NCI-H1105 (cell line): ENCODE measurements at regions not wholly inside any gene's neighbourhood (a gene's known extent, or its start where the extent isn't known, plus 50 kb on each side); places are given as distances from the start of the nearest gene placed in this dataset.

Source experiments
- DNase-seq: peaks from one replicate; lab custom pipeline; 2025; lab: John Stamatoyannopoulos, UW

DNA sequence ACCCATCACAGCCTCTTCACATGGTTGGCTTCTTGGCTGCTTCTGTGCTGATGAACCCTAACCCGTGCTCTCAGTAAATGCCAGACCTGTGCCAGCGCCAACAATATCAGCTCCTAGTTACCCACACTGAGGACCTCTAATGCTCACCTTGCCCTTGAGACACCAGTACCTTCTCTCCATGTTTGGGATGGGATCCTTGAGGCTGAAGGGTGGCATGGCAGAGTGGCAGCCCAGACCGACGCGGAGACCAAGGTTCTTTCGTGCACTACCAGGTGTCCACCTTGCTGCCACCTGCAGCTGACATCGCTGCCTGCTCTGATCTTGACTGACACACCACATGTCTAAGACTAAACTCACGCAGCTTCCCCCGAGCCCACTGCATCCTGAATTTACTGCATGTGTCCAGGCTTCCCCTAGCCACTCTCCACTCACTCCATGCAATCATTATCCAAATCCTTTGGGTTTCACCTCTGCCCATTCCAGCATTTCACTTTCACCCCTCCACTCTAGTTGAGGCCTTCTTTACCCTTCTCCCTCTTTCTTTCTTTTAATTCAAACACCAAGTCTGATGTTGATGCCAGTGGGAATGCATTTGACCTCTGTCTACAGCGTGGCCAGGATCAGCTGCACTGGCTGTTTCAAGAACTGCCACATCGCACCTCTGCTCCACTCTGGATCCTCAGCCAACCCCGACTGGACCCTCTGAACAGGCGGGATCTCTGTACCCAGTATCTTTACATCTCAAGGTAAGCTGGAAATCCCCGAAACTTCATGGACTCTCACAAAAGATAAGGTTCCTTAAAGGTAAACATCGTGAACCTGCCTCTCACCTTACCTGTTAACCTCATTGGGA, 294.9 kb downstream of the GLRX3 start:
- no peak for DNase-seq

DNA sequence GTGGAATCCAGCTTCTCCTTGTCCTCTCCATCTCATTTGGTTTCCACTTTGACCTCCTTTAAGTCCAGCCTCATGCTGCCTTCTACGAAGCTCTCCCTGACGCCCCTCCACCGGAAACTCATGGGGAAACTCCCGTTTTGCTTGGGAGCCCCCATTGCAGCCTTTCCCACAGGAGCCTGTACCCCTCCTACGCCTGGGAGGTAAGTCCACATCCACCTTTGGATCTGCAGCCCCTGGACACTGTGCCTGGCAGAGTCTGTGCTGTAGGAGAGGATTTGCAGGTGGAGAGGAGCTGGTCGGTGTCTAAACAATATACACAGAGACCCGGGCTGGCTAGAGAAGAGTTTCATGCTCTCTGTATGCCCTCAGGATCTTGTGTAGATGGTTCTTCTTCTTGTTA, 296.1 kb downstream of the GLRX3 start:
- no peak for DNase-seq

DNA sequence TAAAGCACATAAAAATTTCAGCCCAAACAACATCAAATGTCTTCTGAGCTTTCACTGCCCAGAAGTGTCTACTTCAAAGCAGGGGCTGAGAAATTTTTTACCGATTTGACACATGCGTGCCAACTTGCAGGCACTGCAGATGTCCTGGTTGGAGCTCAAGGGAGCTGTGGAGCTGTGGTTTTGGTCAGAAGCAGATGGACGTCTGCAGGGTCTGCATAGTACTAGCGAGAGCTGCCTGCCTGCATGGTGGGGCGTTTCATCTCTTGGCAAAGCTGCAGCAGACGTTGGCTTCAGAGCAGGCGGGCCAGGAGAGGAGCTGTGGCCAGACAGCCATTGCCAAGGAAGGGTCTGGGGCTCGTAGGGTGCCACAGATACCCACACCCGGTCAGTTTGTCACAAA, 296.7 kb downstream of the GLRX3 start:
- no peak for DNase-seq

DNA sequence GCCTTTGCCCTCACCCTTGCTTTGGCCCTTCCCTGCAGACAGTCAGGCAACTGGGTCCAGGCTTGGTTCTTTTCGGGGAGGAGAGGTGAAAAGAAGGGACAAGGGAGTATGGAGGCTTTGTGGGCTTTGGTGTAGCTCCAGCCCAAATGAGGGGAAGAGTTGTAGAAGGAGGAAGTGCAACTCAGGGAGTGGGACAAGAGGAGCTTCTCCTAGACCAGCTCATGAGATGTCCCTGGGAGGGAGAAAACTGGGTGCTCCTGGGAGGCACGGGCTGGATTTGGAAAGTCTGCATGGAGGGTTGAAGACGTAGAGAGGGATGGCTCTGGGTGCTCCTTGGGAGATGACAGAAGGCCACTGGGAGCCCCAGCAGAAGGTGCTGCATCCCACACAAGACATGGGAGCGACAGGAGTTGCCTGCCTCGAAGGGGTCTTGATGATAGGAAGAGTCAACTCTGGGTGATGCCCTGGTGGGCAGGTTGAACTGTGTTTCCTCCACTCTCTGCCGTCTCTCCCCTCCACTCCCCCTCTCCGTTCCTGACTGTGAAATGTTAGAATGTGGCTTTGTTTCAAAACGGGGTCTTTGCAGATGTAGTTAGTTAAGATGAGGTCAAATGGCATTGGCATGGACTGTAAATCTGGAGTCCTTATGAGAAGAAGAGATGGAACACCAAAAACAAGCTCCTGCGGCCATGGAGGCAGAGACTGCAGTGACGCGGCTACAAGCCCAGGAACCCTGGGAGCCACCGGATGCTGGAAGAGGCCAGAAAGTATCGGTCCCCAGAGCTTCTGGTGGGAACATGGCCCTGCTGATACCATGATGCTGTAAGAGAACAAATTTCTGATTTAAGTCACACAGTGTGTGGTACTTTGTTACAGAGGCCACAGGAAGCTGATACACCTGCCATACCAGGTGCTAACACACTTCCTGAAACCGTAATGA, 298.5 kb downstream of the GLRX3 start:
- no peak for DNase-seq

- no peak for DNase-seq
Measured at GRCh38 chr10:130435961-130436360, 299.8 kb downstream of the GLRX3 start.

DNA sequence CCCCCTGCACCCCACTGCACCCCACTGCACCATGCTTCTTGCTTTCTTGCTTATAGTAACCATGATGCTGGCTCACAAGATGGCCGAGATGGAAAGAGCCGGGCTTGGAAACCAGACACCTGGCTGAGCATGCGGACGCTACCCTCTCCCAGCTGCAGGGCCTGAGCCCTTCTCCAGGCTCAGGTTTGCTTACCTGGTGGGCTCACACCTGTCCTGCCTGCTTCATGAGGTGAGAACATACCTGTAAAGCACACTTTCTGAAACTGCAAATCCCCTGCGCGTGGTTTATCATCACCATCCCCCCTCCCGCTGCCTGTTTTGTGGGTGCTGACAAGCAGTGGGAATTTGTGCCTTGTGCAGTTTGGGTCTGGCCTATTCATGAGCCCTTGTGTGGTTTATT, 302.7 kb downstream of the GLRX3 start:
- DNase-seq: no peak

GRCh38 chr10:130439766-130440165, 303.6 kb downstream of the GLRX3 start:
- DNase-seq: no peak

GRCh38 chr10:130440494-130440893, 304.3 kb downstream of the GLRX3 start:
- DNase-seq: no peak

- no peak for DNase-seq
Measured at GRCh38 chr10:130440971-130441370, 304.8 kb downstream of the GLRX3 start.

GRCh38 chr10:130443066-130443465, 306.9 kb downstream of the GLRX3 start:
- DNase-seq: no peak

DNA sequence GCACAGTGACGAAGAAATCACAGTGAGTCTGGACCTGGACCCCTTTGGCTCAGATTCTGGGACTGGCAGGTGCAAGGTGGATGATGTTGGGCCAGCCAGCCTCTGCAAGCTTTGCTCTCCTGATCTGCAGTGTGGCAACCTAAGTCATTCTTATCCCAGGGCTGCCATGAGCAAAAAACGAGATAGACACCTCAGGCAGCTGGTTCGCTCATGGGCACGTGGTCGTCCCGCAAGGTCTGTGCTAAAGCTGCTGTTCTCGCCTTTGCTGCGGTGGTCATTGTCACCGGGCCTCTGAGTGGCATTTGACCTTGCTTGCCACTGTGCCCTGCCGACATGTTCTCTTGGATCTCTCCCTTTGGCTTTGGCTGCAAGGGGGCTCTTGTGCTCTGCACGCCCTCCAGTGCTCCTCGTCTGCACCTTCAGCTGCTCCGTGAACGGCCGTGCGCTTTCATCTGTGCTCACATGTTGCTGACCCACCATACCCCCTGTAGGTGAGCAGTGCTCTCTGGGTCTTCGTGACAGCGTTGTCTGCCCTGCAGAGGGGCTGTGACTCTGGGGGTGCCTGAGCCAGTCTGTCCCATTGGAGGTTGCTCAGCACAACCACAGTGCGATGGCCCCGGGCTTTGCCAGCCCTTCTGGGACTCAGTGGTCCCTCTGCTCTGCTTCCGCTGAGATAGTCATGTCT, 317.0 kb downstream of the GLRX3 start:
- DNase-seq: no peak

DNA sequence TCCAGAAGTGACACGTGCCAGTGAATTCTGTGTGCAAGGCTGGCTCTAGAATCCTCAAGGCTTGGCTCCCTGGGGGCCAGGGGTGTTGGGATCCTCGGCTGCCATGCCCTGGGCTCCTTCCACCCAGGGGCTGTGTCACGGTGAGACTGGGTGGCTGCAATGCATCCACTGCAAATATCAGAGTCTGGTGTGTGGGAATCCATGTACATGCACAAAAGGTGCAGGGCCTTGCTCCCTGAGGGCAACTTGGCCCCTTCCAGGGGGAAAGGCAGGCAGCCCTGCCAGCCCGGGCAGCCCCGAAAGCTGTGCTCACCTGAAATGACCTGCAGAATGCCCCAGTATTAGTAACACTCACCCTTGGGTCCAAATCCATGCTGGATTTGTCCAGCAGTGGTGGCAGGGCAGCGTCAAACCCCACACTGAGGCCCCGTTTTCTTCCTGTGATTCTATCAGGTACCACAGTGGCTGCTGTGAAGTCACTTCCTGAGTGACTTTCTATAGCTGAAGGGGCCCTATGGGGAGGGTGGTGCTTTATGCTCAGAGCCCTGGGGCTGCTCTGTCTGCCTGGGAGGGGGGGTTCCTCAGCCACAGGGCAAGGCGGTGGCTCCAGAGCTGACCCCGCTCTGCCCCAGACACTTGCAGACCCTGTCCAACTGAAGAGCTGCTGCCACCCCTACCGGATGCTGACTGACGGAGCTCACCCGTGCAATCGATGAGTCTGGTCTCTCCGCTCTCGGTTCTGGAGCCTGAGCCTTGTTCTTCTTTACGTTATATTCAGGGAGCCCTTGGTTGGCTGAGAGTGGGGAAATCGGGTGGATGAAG, 317.7 kb downstream of the GLRX3 start:
- DNase-seq: no peak

DNA sequence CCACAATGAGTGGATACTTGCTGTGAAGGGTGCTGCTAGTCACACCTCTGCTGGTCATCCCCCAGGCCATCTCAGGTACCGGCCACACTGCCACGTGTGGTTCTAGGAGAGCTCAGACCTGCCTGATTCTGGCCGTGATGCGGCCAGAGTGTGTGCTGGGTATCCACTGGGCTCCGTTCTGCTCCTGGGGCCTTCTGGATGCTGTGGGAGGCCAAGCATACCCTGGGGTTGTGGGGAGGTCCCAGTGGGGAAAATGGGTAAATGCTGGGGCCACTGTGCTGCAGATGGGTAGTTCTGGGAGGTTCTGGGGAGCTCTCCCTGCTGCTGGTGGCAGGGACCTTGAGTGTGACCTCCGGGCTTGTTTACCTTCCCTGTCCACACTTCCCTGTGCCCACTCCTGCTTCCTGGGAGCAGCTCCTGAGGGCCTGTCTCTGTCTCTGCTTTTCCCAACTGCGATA, 318.4 kb downstream of the GLRX3 start:
- no peak for DNase-seq

GRCh38 chr10:130455111-130455695, 319.0 kb downstream of the GLRX3 start:
- no peak for DNase-seq

GRCh38 chr10:130455791-130456190, 319.6 kb downstream of the GLRX3 start:
- no peak for DNase-seq

DNA sequence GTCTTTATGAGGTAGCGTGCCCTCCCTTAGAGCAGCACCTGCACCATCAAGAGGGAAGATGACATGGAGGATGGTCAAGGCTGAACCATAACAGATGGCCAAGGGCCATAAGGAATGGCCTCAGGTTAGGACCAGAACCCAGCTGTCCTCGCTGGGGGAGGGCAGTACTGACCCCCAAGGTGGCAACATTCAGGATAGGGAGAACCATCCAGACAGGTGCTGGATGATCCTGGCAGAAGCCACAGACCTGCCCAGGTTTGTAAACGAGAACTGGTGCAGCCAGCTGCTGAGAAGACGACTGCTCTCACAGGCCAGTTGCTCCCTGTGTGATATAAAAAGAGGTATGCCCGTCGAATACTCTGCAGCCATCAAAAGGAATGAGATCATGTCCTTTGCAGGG, 320.4 kb downstream of the GLRX3 start:
- DNase-seq: no peak

GRCh38 chr10:130458509-130458908, 322.3 kb downstream of the GLRX3 start:
- DNase-seq: no peak

GRCh38 chr10:130459011-130459410, 322.8 kb downstream of the GLRX3 start:
- DNase-seq: no peak

GRCh38 chr10:130459851-130460490, 323.8 kb downstream of the GLRX3 start:
- DNase-seq: no peak

DNA sequence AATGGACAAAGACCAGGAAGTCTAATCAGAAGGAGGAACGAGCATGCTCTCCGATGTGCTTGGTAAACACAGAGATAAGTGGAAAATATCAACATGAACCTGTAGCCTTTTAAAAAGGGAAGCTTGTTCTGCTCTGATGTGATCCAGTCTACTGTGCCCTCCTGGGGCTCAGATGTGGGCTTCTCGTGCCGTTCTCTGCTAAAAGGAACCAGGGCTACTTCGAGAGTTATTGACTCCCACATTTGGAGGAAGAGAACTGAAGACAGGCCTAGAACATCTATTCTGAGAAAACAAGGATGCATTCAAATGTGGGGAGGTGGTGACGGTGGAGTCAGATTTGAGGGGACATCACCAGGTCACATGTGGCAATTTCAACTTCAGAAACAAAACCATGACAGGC, 325.4 kb downstream of the GLRX3 start:
- DNase-seq: no peak
